ENCODE measurements at regions not wholly inside any gene's neighbourhood (a gene's known extent, or its start where the extent isn't known, plus 50 kb on each side); places are given as distances from the start of the nearest gene placed in this dataset.

- H2BK20ac ChIP-seq (ENCODE audit: low read depth, low read length): no peak overlapping the region
- H3K4me1 ChIP-seq (ENCODE audit: control insufficient read depth, insufficient read depth, low read length): no peaks in the 10 kb centered on the region
- no peak overlapping the region for H4K8ac ChIP-seq (ENCODE audit: low read depth in 2 of 2, low read length in 2 of 2)
- no peak overlapping the region for H3K56ac ChIP-seq (ENCODE audit: extremely low read depth, insufficient read depth, low read length)
- H2BK120ac ChIP-seq (ENCODE audit: low read depth, low read length): no peak overlapping the region
- H2AK9ac ChIP-seq (replicated peaks; ENCODE audit: low read depth, low read length, poor library complexity): no peak overlapping the region
- no peaks in the 10 kb centered on the region for H4K20me1 ChIP-seq (ENCODE audit: insufficient read depth, low read length)
- H3K4ac ChIP-seq (ENCODE audit: low read depth, low read length): no peak overlapping the region
- no peak overlapping the region for H3K27ac ChIP-seq (ENCODE audit: insufficient read depth, low read length)
- WGBS, 2 experiments (ENCODE audit: extremely low coverage in 2 of 2, insufficient read length in 1 of 2): no CpG with 5 or more reads among the region's 1 CpG
- no peak overlapping the region for H3K18ac ChIP-seq (ENCODE audit: low read depth, low read length)
- intact Hi-C loops (cut with micrococcal nuclease) (no loop called here), in situ Hi-C loops (cut with MboI; ENCODE audit: low sequenced_read_pairs) (no loop called here), dilution Hi-C loops (cut with HindIII; ENCODE audit: low sequenced_read_pairs, unreplicated experiment) (no loop called here)
- POLR2A ChIA-PET (ENCODE audit: unreplicated experiment): no interaction called here
- H4K5ac ChIP-seq (ENCODE audit: low read depth, low read length): no peak overlapping the region
- H4K91ac ChIP-seq (ENCODE audit: insufficient read depth, low read depth, low read length): no peak overlapping the region
- no peak overlapping the region for H2BK5ac ChIP-seq (ENCODE audit: low read depth, low read length, poor library complexity, severe bottlenecking)
- H2BK15ac ChIP-seq (ENCODE audit: low read depth, low read length): no peak overlapping the region
- no peak overlapping the region for H2AFZ ChIP-seq (replicated peaks; ENCODE audit: low read length, poor library complexity)
- no peak for ATAC-seq (ENCODE audit: low read depth)
- CTCF ChIA-PET: no interaction called here
- no peak overlapping the region for H3K4me3 ChIP-seq (ENCODE audit: insufficient read depth, low read depth, low read length)
- H3K36me3 ChIP-seq (ENCODE audit: control insufficient read depth, insufficient read depth, low read length): no peaks in the 10 kb centered on the region
- no peak overlapping the region for H3K4me2 ChIP-seq (ENCODE audit: low read depth, low read length)
- TF ChIP-seq MAFK (IDR thresholded peaks at IDR 0.05; ENCODE audit: low read depth, low read length) (no peak), USF2 (IDR thresholded peaks at IDR 0.05; ENCODE audit: low read depth, low read length) (no peak), NFE2L2 (IDR thresholded peaks at IDR 0.05; ENCODE audit: low read depth, low read length) (no peak), MXI1 (IDR thresholded peaks at IDR 0.05; ENCODE audit: borderline replicate concordance, low read depth, low read length) (no peak), FOS (IDR thresholded peaks at IDR 0.05; ENCODE audit: low read depth, low read length) (no peak)
- H3K27me3 ChIP-seq (ENCODE audit: control insufficient read depth, insufficient read depth, low read length): no peaks in the 10 kb centered on the region
- H3K14ac ChIP-seq (replicated peaks; ENCODE audit: low read depth, low read length): no peak overlapping the region
- no peaks in the 10 kb centered on the region for H3K9me1 ChIP-seq (ENCODE audit: insufficient read depth, low read length)
- H3K9me3 ChIP-seq (ENCODE audit: control insufficient read depth, insufficient read depth, low read length): no peaks in the 10 kb centered on the region; the same call in 1 of the 2 replicates
- no peaks in the 10 kb centered on the region for H3K79me1 ChIP-seq (ENCODE audit: low read depth in 1 of 2, low read length in 2 of 2)
- H2AK5ac ChIP-seq (ENCODE audit: low read depth, low read length): no peak overlapping the region
- no peak for DNase-seq
- no TSS peak for BruUV-seq (replicated peaks)
- H3K9ac ChIP-seq (ENCODE audit: low read depth, low read length): no peak overlapping the region
- no peak overlapping the region for H3K23ac ChIP-seq (ENCODE audit: low read depth, low read length)
Observed at GRCh38 chr9:22863736-22864135, 417.1 kb downstream of the DMRTA1 start.

Measured in IMR-90 (cell line).